ENCODE measurements at regions not wholly inside any gene's neighbourhood (a gene's known extent, or its start where the extent isn't known, plus 50 kb on each side); places are given as distances from the start of the nearest gene placed in this dataset.

GRCh38 chr5:56447232-56447631 is 214.1 kb upstream of the ANKRD55 start:
- Histone ChIP-seq H3K4me1 (ENCODE audit: control insufficient read depth in 1 of 2, insufficient read depth in 1 of 2, low read depth in 1 of 2, low read length in 1 of 2) (peaks cover 4% of the 10 kb centered on the region in 2 experiments), H3K9me3 (no peaks in the 10 kb centered on the region), H3K27me3 (no peaks in the 10 kb centered on the region), H3K27ac (no peak overlapping the region), H3K36me3 (no peaks in the 10 kb centered on the region), H3K4me3 (ENCODE audit: low read depth in 1 of 2, low read length in 1 of 2) (no peak overlapping the region)
- TF ChIP-seq CTCF (IDR thresholded peaks at IDR 0.05): no peak

- Histone ChIP-seq H3K27me3 (no peaks in the 10 kb centered on the region), H3K27ac (no peak overlapping the region), H3K4me1 (ENCODE audit: control insufficient read depth in 1 of 2, insufficient read depth in 1 of 2, low read depth in 1 of 2, low read length in 1 of 2) (peaks cover 8 to 9% of the 10 kb centered on the region in 2 experiments), H3K9me3 (no peaks in the 10 kb centered on the region), H3K36me3 (no peaks in the 10 kb centered on the region), H3K4me3 (ENCODE audit: low read depth in 1 of 2, low read length in 1 of 2) (no peak overlapping the region)
- TF ChIP-seq CTCF (IDR thresholded peaks at IDR 0.05): no peak
Measured at GRCh38 chr5:56446728-56447127, 213.6 kb upstream of the ANKRD55 start.

- no peak overlapping the region for H3K4me3 ChIP-seq (ENCODE audit: low read depth in 1 of 2, low read length in 1 of 2)
- H3K27ac ChIP-seq: no peak overlapping the region
- no peaks in the 10 kb centered on the region for H3K36me3 ChIP-seq
- H3K4me1 ChIP-seq (ENCODE audit: control insufficient read depth in 1 of 2, insufficient read depth in 1 of 2, low read depth in 1 of 2, low read length in 1 of 2): peaks cover 25 to 27% of the 10 kb centered on the region in 2 experiments
- H3K9me3 ChIP-seq: no peaks in the 10 kb centered on the region
- no peak for TF ChIP-seq CTCF (IDR thresholded peaks at IDR 0.05)
- no peaks in the 10 kb centered on the region for H3K27me3 ChIP-seq
Measured at GRCh38 chr5:56443826-56444225, 210.7 kb upstream of the ANKRD55 start.

- Histone ChIP-seq H3K27me3 (no peaks in the 10 kb centered on the region), H3K9me3 (no peaks in the 10 kb centered on the region), H3K4me3 (ENCODE audit: low read depth in 1 of 2, low read length in 1 of 2) (peak overlapping the region in 1 of 2 experiments; percentile 4), H3K27ac (peak overlapping the region; percentile 85), H3K4me1 (ENCODE audit: control insufficient read depth in 1 of 2, insufficient read depth in 1 of 2, low read depth in 1 of 2, low read length in 1 of 2) (peaks cover 25 to 27% of the 10 kb centered on the region in 2 experiments), H3K36me3 (no peaks in the 10 kb centered on the region)
- TF ChIP-seq CTCF (IDR thresholded peaks at IDR 0.05): no peak
Measured at GRCh38 chr5:56440871-56441740, 208.0 kb upstream of the ANKRD55 start.

GRCh38 chr5:56434986-56435385 is 201.9 kb upstream of the ANKRD55 start:
- Histone ChIP-seq H3K4me1 (ENCODE audit: control insufficient read depth in 1 of 2, insufficient read depth in 1 of 2, low read depth in 1 of 2, low read length in 1 of 2) (peaks cover under 1% of the 10 kb centered on the region in 2 experiments), H3K9me3 (no peaks in the 10 kb centered on the region), H3K4me3 (ENCODE audit: low read depth in 1 of 2, low read length in 1 of 2) (no peak overlapping the region), H3K36me3 (no peaks in the 10 kb centered on the region), H3K27me3 (no peaks in the 10 kb centered on the region), H3K27ac (no peak overlapping the region)
- TF ChIP-seq CTCF (IDR thresholded peaks at IDR 0.05): no peak

Measured in neutrophil (primary cell).